H9 (cell line): ENCODE measurements at regions not wholly inside any gene's neighbourhood (a gene's known extent, or its start where the extent isn't known, plus 50 kb on each side); places are given as distances from the start of the nearest gene placed in this dataset.

Experiments
- DNase-seq: peaks from one replicate; pipeline ENCODE4 v3.0.0-alpha.2; 2017
- H2AFZ ChIP-seq: one replicate; pipeline ENCODE4 v1.6.1; 2013; ENCODE audit warnings: mild to moderate bottlenecking, low read length, control low read depth, moderate library complexity
- H2AK5ac ChIP-seq: 2 replicates; pipeline ENCODE4 v1.6.1; 2013; ENCODE audit warnings: low read length, control low read depth, mixed read lengths; ENCODE audit not compliant: insufficient read length
- H2BK120ac ChIP-seq: one replicate; pipeline ENCODE4 v1.6.1; 2013; ENCODE audit warnings: low read depth, mild to moderate bottlenecking, low read length, control low read depth, inconsistent platforms; ENCODE audit not compliant: poor library complexity, severe bottlenecking
- H2BK12ac ChIP-seq: 2 replicates; pipeline ENCODE4 v1.6.1; 2013; ENCODE audit warnings: low read length, control low read depth, mixed read lengths, low read depth; ENCODE audit not compliant: insufficient read length
- H2BK15ac ChIP-seq: 2 replicates; pipeline ENCODE4 v1.6.1; 2013; ENCODE audit warnings: low read depth, low read length, control low read depth
- H2BK20ac ChIP-seq: one replicate; pipeline ENCODE4 v1.6.1; 2013; ENCODE audit warnings: low read depth, mild to moderate bottlenecking, low read length, control low read depth, inconsistent platforms; ENCODE audit not compliant: poor library complexity, severe bottlenecking
- H2BK5ac ChIP-seq: 2 replicates; pipeline ENCODE4 v1.6.1; 2013; ENCODE audit warnings: low read length, control low read depth, mixed read lengths; ENCODE audit not compliant: insufficient read length
- H3K14ac ChIP-seq: 2 replicates; pipeline ENCODE4 v1.6.1; 2013; ENCODE audit warnings: low read length, control low read depth; ENCODE audit not compliant: insufficient read depth
- H3K18ac ChIP-seq: 2 replicates; pipeline ENCODE4 v1.6.1; 2013; ENCODE audit warnings: low read depth, mild to moderate bottlenecking, mixed read lengths, low read length, control low read depth; ENCODE audit not compliant: insufficient read length
- H3K23ac ChIP-seq: 2 replicates; pipeline ENCODE4 v1.6.1; 2013; ENCODE audit warnings: low read length, control low read depth, mixed read lengths, low read depth; ENCODE audit not compliant: insufficient read length
- H3K23me2 ChIP-seq: 2 replicates; pipeline ENCODE4 v1.6.1; 2013; ENCODE audit warnings: low read depth, mild to moderate bottlenecking, mixed read lengths, low read length, control low read depth; ENCODE audit not compliant: insufficient read length, poor library complexity, severe bottlenecking
- H3K27ac ChIP-seq: 2 replicates; pipeline ENCODE4 v1.5.1; 2013; ENCODE audit warnings: low read length, control low read depth, mixed read lengths, low read depth; ENCODE audit not compliant: insufficient read length
- H3K27me3 ChIP-seq: 2 replicates; pipeline ENCODE4 v1.6.1; 2013; ENCODE audit warnings: low read length, control low read depth, inconsistent platforms; ENCODE audit not compliant: insufficient read depth
- H3K4ac ChIP-seq: 2 replicates; pipeline ENCODE4 v1.6.1; 2013; ENCODE audit warnings: low read depth, mild to moderate bottlenecking, control low read depth, inconsistent platforms, low read length, moderate library complexity
- H3K4me1 ChIP-seq: 2 replicates; pipeline ENCODE4 v1.6.1; 2013; ENCODE audit warnings: low read length, control low read depth, inconsistent platforms; ENCODE audit not compliant: insufficient read depth
- H3K4me2 ChIP-seq: 2 replicates; pipeline ENCODE4 v1.6.1; 2013; ENCODE audit warnings: low read length, control low read depth, mixed read lengths; ENCODE audit not compliant: insufficient read length, insufficient read depth
- H3K56ac ChIP-seq: 2 replicates; pipeline ENCODE4 v1.6.1; 2013; ENCODE audit warnings: low read depth, mild to moderate bottlenecking, mixed read lengths, low read length, control low read depth; ENCODE audit not compliant: insufficient read length
- H3K79me1 ChIP-seq: 2 replicates; pipeline ENCODE4 v1.6.1; 2013; ENCODE audit warnings: low read depth, mild to moderate bottlenecking, moderate library complexity, low read length, control low read depth, inconsistent platforms; ENCODE audit not compliant: insufficient read depth, poor library complexity, severe bottlenecking
- H3K79me2 ChIP-seq: 2 replicates; pipeline ENCODE4 v1.6.1; 2013; ENCODE audit warnings: low read length, control low read depth, inconsistent platforms; ENCODE audit not compliant: insufficient read depth
- H3K9ac ChIP-seq: 2 replicates; pipeline ENCODE4 v1.6.1; 2013; ENCODE audit warnings: low read length, control low read depth, mixed read lengths; ENCODE audit not compliant: insufficient read length; ENCODE audit errors: extremely low read depth
- H3K9me3 ChIP-seq: one replicate; pipeline ENCODE4 v1.6.1; 2013; ENCODE audit warnings: low read depth, low read length, inconsistent platforms; ENCODE audit not compliant: control insufficient read depth
- H3T11ph ChIP-seq: one replicate; pipeline ENCODE4 v1.6.1; 2013; ENCODE audit warnings: mild to moderate bottlenecking, low read length, control low read depth, inconsistent platforms
- H4K20me1 ChIP-seq: one replicate; pipeline ENCODE4 v1.6.1; 2013; ENCODE audit not compliant: control insufficient read depth, insufficient read length, insufficient read depth
- H4K5ac ChIP-seq: 2 replicates; pipeline ENCODE4 v1.6.1; 2013; ENCODE audit warnings: low read depth, mild to moderate bottlenecking, mixed read lengths, low read length, control low read depth; ENCODE audit not compliant: insufficient read length
- H4K8ac ChIP-seq: replicated peaks from 2 replicates; pipeline ENCODE4 v1.6.1; 2013; ENCODE audit warnings: low read length, control low read depth, mixed read lengths, low read depth; ENCODE audit not compliant: insufficient read length
- H4K91ac ChIP-seq: 2 replicates; pipeline ENCODE4 v1.6.1; 2013; ENCODE audit warnings: low read depth, mild to moderate bottlenecking, moderate library complexity, mixed read lengths, low read length, control low read depth; ENCODE audit not compliant: insufficient read length
- H3K27ac Mint-ChIP-seq, 3 experiments: 2 replicates in 2 of 3; 3 replicates in 1 of 3; pipeline ENCODE4 v1.8.0; 2020 to 2021; ENCODE audit warnings: mixed read lengths in 3 of 3, mild to moderate bottlenecking in 1 of 3, moderate library complexity in 1 of 3
- H3K27me3 Mint-ChIP-seq: 2 replicates; pipeline ENCODE4 v1.8.0; 2021; ENCODE audit warnings: low read depth, mild to moderate bottlenecking, moderate library complexity, mixed read lengths
- H3K36me3 Mint-ChIP-seq, 3 experiments: 2 replicates in 2 of 3; 3 replicates in 1 of 3; pipeline ENCODE4 v1.8.0; 2020 to 2021; ENCODE audit warnings: low read depth in 3 of 3, mixed read lengths in 3 of 3; ENCODE audit not compliant: insufficient read depth in 1 of 3
- H3K4me1 Mint-ChIP-seq, 2 experiments: 2 replicates each; pipeline ENCODE4 v1.8.0; 2020; ENCODE audit warnings: mixed read lengths in 2 of 2
- H3K4me3 Mint-ChIP-seq, 2 experiments: 2 replicates in 1 of 2; 3 replicates in 1 of 2; pipeline ENCODE4 v1.8.0; 2020 to 2021; ENCODE audit warnings: mild to moderate bottlenecking in 2 of 2, mixed read lengths in 2 of 2, moderate library complexity in 1 of 2
- H3K9me3 Mint-ChIP-seq, 2 experiments: 2 replicates in 1 of 2; 3 replicates in 1 of 2; pipeline ENCODE4 v1.8.0; 2020; ENCODE audit warnings: mild to moderate bottlenecking in 2 of 2, mixed read lengths in 2 of 2, moderate library complexity in 1 of 2
- CTCF ChIP-seq: fragments of 200-600 bp; sonication (generic); conservative IDR thresholded peaks from 3 replicates; pipeline ENCODE4 v1.8.0; 2021; ENCODE audit warnings: antibody characterized with exemption, mild to moderate bottlenecking
- WGBS: extraction: QIAGEN DNeasy Blood & Tissue Kit; methylation state at CpG from one replicate; pipeline ENCODE4 v1.1.7; 2013; ENCODE audit warnings: missing lambda C conversion rate, low lambda C conversion rate, mixed read lengths; ENCODE audit not compliant: insufficient read length; ENCODE audit errors: extremely low coverage; 5-methylcytosine and 5-hydroxymethylcytosine counted together

GRCh38 chr9:11241779-11242178 lies 629.0 kb upstream of the PTPRD start:
- no peaks in the 10 kb centered on the region for H3K79me1 ChIP-seq
- no peak overlapping the region for H4K8ac ChIP-seq
- H2AFZ ChIP-seq = no peak overlapping the region
- no peak overlapping the region for H3K56ac ChIP-seq
- H3K14ac ChIP-seq = no peak overlapping the region; the same call in 1 of the 2 replicates
- Mint-ChIP-seq H3K9me3 (peaks cover 8 to 16% of the 10 kb centered on the region in 2 experiments; a peak in 4 of 5 replicates), H3K27ac (no peak overlapping the region), H3K27me3 (no peaks in the 10 kb centered on the region), H3K4me1 (no peaks in the 10 kb centered on the region), H3K4me3 (no peak overlapping the region), H3K36me3 (no peaks in the 10 kb centered on the region; a peak in 3 of 7 replicates)
- H2BK12ac ChIP-seq = no peak overlapping the region
- no peaks in the 10 kb centered on the region for H3K9me3 ChIP-seq
- H2BK120ac ChIP-seq = no peak overlapping the region
- no peaks in the 10 kb centered on the region for H4K20me1 ChIP-seq
- no peak overlapping the region for H2BK5ac ChIP-seq
- no peak overlapping the region for H3K18ac ChIP-seq
- H3K23me2 ChIP-seq = no peaks in the 10 kb centered on the region
- no peak for TF ChIP-seq CTCF
- no CpG with 5 or more reads among the region's 1 CpG for WGBS
- no peak overlapping the region for H3K9ac ChIP-seq
- no peak overlapping the region for H2BK20ac ChIP-seq
- no peak overlapping the region for H2BK15ac ChIP-seq
- H3K79me2 ChIP-seq = no peaks in the 10 kb centered on the region
- H3K4ac ChIP-seq = no peak overlapping the region
- no peak overlapping the region for H2AK5ac ChIP-seq
- H3K4me1 ChIP-seq = no peaks in the 10 kb centered on the region
- no peaks in the 10 kb centered on the region for H3K27me3 ChIP-seq
- DNase-seq = no peak
- no peak overlapping the region for H3K4me2 ChIP-seq
- H3K23ac ChIP-seq = no peak overlapping the region
- no peak overlapping the region for H4K91ac ChIP-seq
- H4K5ac ChIP-seq = no peak overlapping the region
- no peak overlapping the region for H3K27ac ChIP-seq
- no peak overlapping the region for H3T11ph ChIP-seq
